Cardiac muscle cell (in vitro differentiated cells and primary cell): ENCODE measurements at regions not wholly inside any gene's neighbourhood (a gene's known extent, or its start where the extent isn't known, plus 50 kb on each side); places are given as distances from the start of the nearest gene placed in this dataset.

Experiments
- DNase-seq, 2 donors: peaks; one replicate each; pipeline versions ENCODE4 v3.0.0 to v3.0.0-alpha.2; 2010 to 2017; ENCODE audit warnings: low read depth in 1 of 2, low spot score in 1 of 2
- H3K27ac ChIP-seq: fragments of 200-600 bp; sonication (generic); 2 replicates; pipeline ENCODE4 v1.5.1; 2016
- H3K27me3 ChIP-seq: fragments of 200-600 bp; sonication (generic); 2 replicates; pipeline ENCODE4 v1.6.0; 2016; ENCODE audit warnings: control low read depth
- H3K36me3 ChIP-seq: fragments of 200-600 bp; sonication (generic); 2 replicates; pipeline ENCODE4 v1.5.1; 2016; ENCODE audit warnings: control low read depth
- H3K4me1 ChIP-seq: fragments of 200-600 bp; sonication (generic); 2 replicates; pipeline ENCODE4 v1.8.1; 2017; ENCODE audit warnings: low read depth, mild to moderate bottlenecking, mixed run types
- H3K4me3 ChIP-seq: fragments of 200-600 bp; sonication (generic); 2 replicates; pipeline ENCODE4 v1.5.1; 2016; ENCODE audit warnings: mild to moderate bottlenecking
- H3K9me3 ChIP-seq: fragments of 200-600 bp; sonication (generic); 2 replicates; pipeline ENCODE4 v1.5.1; 2017; ENCODE audit warnings: low read depth, mild to moderate bottlenecking, control low read depth
- TF ChIP-seq, protein P1 (sequence below): IDR thresholded peaks from 2 replicates; pipeline ENCODE4 v1.5.1; 2012; ENCODE audit warnings: low read depth, mild to moderate bottlenecking, low read length

GRCh38 chr18:2330764-2331163 lies 240.5 kb downstream of the METTL4 start:
- Histone ChIP-seq H3K36me3 (no peaks in the 10 kb centered on the region), H3K27me3 (no peaks in the 10 kb centered on the region), H3K9me3 (no peaks in the 10 kb centered on the region), H3K27ac (no peak overlapping the region), H3K4me1 (peaks cover 1% of the 10 kb centered on the region), H3K4me3 (no peak overlapping the region)
- TF ChIP-seq, protein P1, sequence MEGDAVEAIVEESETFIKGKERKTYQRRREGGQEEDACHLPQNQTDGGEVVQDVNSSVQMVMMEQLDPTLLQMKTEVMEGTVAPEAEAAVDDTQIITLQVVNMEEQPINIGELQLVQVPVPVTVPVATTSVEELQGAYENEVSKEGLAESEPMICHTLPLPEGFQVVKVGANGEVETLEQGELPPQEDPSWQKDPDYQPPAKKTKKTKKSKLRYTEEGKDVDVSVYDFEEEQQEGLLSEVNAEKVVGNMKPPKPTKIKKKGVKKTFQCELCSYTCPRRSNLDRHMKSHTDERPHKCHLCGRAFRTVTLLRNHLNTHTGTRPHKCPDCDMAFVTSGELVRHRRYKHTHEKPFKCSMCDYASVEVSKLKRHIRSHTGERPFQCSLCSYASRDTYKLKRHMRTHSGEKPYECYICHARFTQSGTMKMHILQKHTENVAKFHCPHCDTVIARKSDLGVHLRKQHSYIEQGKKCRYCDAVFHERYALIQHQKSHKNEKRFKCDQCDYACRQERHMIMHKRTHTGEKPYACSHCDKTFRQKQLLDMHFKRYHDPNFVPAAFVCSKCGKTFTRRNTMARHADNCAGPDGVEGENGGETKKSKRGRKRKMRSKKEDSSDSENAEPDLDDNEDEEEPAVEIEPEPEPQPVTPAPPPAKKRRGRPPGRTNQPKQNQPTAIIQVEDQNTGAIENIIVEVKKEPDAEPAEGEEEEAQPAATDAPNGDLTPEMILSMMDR, result no peak
- no peak for DNase-seq

DNA sequence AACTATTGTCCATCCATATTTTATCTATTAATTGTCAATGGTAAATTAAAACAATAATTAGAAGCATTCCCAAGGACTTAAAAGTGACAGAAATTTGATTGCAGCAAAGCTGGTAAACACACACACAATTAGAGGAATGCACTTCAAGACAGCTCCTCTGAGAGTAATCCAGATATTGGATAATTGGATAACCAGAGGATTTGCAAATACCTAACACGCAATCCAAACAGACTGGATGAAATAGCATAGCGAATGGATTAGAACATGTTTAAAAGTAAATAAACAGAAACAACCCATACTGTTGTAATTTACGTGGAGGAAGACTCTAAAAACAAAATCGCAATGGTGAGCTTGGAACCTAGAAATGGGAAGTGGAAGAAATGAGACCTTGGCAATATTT lies 239.8 kb downstream of the METTL4 start:
- H3K36me3 ChIP-seq, result no peaks in the 10 kb centered on the region
- TF ChIP-seq, protein P1, result no peak
- H3K27ac ChIP-seq, result no peak overlapping the region
- H3K4me3 ChIP-seq, result no peak overlapping the region
- no peak for DNase-seq
- H3K4me1 ChIP-seq, result no peaks in the 10 kb centered on the region
- no peaks in the 10 kb centered on the region for H3K9me3 ChIP-seq
- no peaks in the 10 kb centered on the region for H3K27me3 ChIP-seq

DNA sequence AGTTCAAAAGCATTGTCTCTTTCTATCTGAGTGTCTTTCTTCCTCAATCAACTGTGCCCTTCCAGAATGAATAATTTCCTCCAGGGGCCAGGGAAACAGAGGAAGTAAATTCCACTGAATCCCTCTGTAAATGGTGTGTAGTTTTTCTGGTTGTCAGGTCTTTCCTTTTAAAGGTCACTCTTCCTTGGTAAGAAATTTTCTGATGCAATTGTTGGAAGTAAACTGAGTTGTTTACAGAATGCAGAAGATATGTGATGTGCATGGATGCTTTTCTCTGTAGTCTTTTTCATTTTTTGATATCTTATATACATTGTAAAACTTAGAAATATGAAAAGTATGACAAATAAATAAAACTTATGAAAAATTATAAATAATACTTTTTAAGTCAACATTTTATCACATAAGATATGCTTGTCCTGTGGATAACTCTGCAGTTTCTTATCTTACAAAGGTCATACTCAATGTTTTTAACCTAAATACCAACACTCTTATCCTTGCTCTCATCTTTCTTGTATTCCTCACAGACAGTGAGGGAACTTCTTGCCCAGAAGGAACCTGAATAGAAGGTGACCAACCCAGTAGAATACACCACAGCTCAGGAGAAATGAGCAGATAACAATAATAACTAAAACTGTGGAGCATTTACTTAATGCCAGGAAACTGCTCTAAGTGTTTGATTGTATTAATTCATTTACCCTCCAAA lies 234.5 kb downstream of the METTL4 start:
- Histone ChIP-seq H3K27me3 (no peaks in the 10 kb centered on the region), H3K9me3 (no peaks in the 10 kb centered on the region), H3K27ac (no peak overlapping the region), H3K4me1 (no peaks in the 10 kb centered on the region), H3K4me3 (no peak overlapping the region), H3K36me3 (no peaks in the 10 kb centered on the region)
- TF ChIP-seq, protein P1, result no peak
- no peak for DNase-seq

DNA sequence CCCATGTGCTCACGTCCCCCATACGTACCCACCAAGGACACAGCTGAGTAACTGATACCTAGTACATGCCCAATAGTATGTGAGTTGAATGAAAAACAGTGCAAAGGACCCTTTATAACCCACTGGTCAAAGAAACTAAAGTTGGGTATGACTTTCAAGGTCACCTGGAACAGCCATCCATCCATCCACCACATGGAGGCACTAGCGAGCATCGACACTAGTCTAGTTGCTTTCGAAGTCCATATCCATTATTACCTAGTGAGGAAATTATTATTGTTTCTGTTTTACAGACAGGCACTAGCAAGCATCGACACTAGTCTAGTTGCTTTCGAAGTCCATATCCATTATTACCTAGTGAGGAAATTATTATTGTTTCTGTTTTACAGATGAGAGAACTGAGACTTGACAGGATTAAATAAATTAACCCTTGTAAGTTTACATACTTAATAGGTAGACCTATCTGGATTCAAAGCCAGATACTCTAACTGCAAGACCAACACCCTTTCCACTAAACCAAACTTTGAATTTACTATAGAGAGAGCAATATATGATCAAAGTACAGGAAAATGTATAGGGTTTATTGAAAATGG lies 233.7 kb downstream of the METTL4 start:
- DNase-seq, result peak in 1 of 2 donors; percentile 29
- Histone ChIP-seq H3K27me3 (no peaks in the 10 kb centered on the region), H3K4me3 (no peak overlapping the region), H3K4me1 (no peaks in the 10 kb centered on the region), H3K27ac (no peak overlapping the region), H3K9me3 (no peaks in the 10 kb centered on the region), H3K36me3 (no peaks in the 10 kb centered on the region)
- TF ChIP-seq, protein P1, result peak; percentile 47

- DNase-seq, result no peak
- H3K4me1 ChIP-seq, result no peaks in the 10 kb centered on the region
- H3K27me3 ChIP-seq, result no peaks in the 10 kb centered on the region
- TF ChIP-seq, protein P1, result no peak
- no peaks in the 10 kb centered on the region for H3K9me3 ChIP-seq
- H3K27ac ChIP-seq, result no peak overlapping the region
- H3K36me3 ChIP-seq, result no peaks in the 10 kb centered on the region
- H3K4me3 ChIP-seq, result no peak overlapping the region
These were observed 232.7 kb downstream of the METTL4 start for GRCh38 chr18:2338601-2339000.
